Neural progenitor cell (in vitro differentiated cells): ENCODE measurements at regions not wholly inside any gene's neighbourhood (a gene's known extent, or its start where the extent isn't known, plus 50 kb on each side); places are given as distances from the start of the nearest gene placed in this dataset.

ENCODE experiments used
- DNase-seq: peaks from one replicate; pipeline ENCODE4 v3.0.0-alpha.2; 2016; ENCODE audit warnings: low spot score
- H2AFZ ChIP-seq: fragments of 200-600 bp; sonication (generic); replicated peaks from 2 replicates; pipeline ENCODE4 v1.6.1; 2016; ENCODE audit warnings: antibody characterized with exemption
- H3F3A ChIP-seq: fragments of 200-600 bp; sonication (generic); 2 replicates; pipeline ENCODE4 v1.6.1; 2016; ENCODE audit warnings: antibody characterized with exemption, low read depth
- H3K27ac ChIP-seq: fragments of 200-600 bp; sonication (generic); 2 replicates; pipeline ENCODE4 v1.5.1; 2016; ENCODE audit warnings: mild to moderate bottlenecking
- H3K27me3 ChIP-seq: fragments of 200-600 bp; sonication (generic); 2 replicates; pipeline ENCODE4 v1.6.1; 2016; ENCODE audit warnings: mild to moderate bottlenecking, moderate library complexity
- H3K36me3 ChIP-seq: fragments of 200-600 bp; sonication (generic); 2 replicates; pipeline ENCODE4 v1.5.1; 2016
- H3K4me1 ChIP-seq: fragments of 200-600 bp; sonication (generic); 2 replicates; pipeline ENCODE4 v1.6.1; 2016; ENCODE audit warnings: mixed run types
- H3K4me2 ChIP-seq: fragments of 200-600 bp; sonication (generic); 2 replicates; pipeline ENCODE4 v1.6.1; 2016
- H3K4me3 ChIP-seq: fragments of 200-600 bp; sonication (generic); 2 replicates; pipeline ENCODE4 v1.5.1; 2016
- H3K79me2 ChIP-seq: fragments of 200-600 bp; sonication (generic); 2 replicates; pipeline ENCODE4 v1.6.1; 2016; ENCODE audit warnings: low read depth
- H3K9ac ChIP-seq: fragments of 200-600 bp; sonication (generic); 2 replicates; pipeline ENCODE4 v1.6.1; 2016
- H3K9me3 ChIP-seq: fragments of 200-600 bp; sonication (generic); 2 replicates; pipeline ENCODE4 v1.5.1; 2016; ENCODE audit warnings: low read depth
- H4K20me1 ChIP-seq: fragments of 200-600 bp; sonication (generic); 2 replicates; pipeline ENCODE4 v1.6.1; 2016; ENCODE audit warnings: low read depth
- H3K27ac Mint-ChIP-seq: 3 replicates; pipeline ENCODE4 v1.8.0; 2021; ENCODE audit warnings: mixed read lengths
- H3K27me3 Mint-ChIP-seq: 2 replicates; pipeline ENCODE4 v1.8.0; 2022; ENCODE audit warnings: low read depth, mild to moderate bottlenecking, inconsistent platforms, moderate library complexity, mixed read lengths; ENCODE audit not compliant: insufficient read depth
- H3K36me3 Mint-ChIP-seq: 3 replicates; pipeline ENCODE4 v1.8.0; 2021; ENCODE audit warnings: mixed read lengths
- H3K4me1 Mint-ChIP-seq: 3 replicates; pipeline ENCODE4 v1.8.0; 2021; ENCODE audit warnings: mixed read lengths
- H3K4me3 Mint-ChIP-seq: 3 replicates; pipeline ENCODE4 v1.8.0; 2021; ENCODE audit warnings: mild to moderate bottlenecking, moderate library complexity, mixed read lengths
- H3K9me3 Mint-ChIP-seq: 3 replicates; pipeline ENCODE4 v1.8.0; 2020; ENCODE audit warnings: mixed read lengths
- EZH2 ChIP-seq: fragments of 200-600 bp; sonication (generic); IDR thresholded peaks from 2 replicates; pipeline ENCODE4 v1.6.1; 2017; ENCODE audit warnings: antibody characterized with exemption, mild to moderate bottlenecking, moderate library complexity
- EZH2phosphoT487 ChIP-seq: fragments of 200-600 bp; sonication (generic); IDR thresholded peaks from 2 replicates; pipeline ENCODE4 v1.6.1; 2017; ENCODE audit warnings: antibody characterized with exemption
- TF ChIP-seq, protein P1 (sequence below): fragments of 200-600 bp; sonication (generic); IDR thresholded peaks from 2 replicates; pipeline ENCODE4 v1.5.1; 2017; ENCODE audit warnings: antibody characterized with exemption, mild to moderate bottlenecking

DNA sequence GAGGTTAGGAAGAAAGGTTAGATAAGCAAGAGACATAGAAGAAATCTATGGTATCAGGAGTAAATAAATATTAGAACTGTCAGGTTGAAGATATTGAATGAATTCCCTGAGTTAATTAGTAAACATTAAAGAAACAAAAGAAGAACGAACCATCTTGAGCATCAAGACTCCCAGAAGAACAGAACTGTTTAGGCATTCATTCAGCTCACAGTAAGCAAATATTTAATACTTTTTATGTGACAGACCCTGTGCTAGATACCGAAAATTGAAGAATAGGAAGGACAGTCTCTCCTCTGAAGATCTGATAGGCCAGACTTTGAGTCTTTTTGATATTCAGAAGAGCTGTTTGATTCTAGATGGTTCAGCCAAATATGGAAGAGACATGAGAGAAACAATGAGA, 731.5 kb downstream of the XPNPEP1 start:
- Mint-ChIP-seq H3K9me3 (peaks cover 13% of the 10 kb centered on the region), H3K4me3 (no peak overlapping the region), H3K36me3 (no peaks in the 10 kb centered on the region), H3K27me3 (peaks cover 4% of the 10 kb centered on the region), H3K4me1 (no peaks in the 10 kb centered on the region), H3K27ac (no peak overlapping the region)
- H3K27ac ChIP-seq = no peak overlapping the region
- H4K20me1 ChIP-seq = no peaks in the 10 kb centered on the region
- no peaks in the 10 kb centered on the region for H3K27me3 ChIP-seq
- H3K4me3 ChIP-seq = no peak overlapping the region
- no peaks in the 10 kb centered on the region for H3K4me1 ChIP-seq
- no peaks in the 10 kb centered on the region for H3K36me3 ChIP-seq
- no peaks in the 10 kb centered on the region for H3K9me3 ChIP-seq
- H3F3A ChIP-seq = no peaks in the 10 kb centered on the region
- H2AFZ ChIP-seq = no peak overlapping the region
- H3K9ac ChIP-seq = no peak overlapping the region
- no peak for TF ChIP-seq EZH2phosphoT487
- TF ChIP-seq EZH2 = no peak
- TF ChIP-seq, protein P1, sequence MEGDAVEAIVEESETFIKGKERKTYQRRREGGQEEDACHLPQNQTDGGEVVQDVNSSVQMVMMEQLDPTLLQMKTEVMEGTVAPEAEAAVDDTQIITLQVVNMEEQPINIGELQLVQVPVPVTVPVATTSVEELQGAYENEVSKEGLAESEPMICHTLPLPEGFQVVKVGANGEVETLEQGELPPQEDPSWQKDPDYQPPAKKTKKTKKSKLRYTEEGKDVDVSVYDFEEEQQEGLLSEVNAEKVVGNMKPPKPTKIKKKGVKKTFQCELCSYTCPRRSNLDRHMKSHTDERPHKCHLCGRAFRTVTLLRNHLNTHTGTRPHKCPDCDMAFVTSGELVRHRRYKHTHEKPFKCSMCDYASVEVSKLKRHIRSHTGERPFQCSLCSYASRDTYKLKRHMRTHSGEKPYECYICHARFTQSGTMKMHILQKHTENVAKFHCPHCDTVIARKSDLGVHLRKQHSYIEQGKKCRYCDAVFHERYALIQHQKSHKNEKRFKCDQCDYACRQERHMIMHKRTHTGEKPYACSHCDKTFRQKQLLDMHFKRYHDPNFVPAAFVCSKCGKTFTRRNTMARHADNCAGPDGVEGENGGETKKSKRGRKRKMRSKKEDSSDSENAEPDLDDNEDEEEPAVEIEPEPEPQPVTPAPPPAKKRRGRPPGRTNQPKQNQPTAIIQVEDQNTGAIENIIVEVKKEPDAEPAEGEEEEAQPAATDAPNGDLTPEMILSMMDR = no peak
- no peaks in the 10 kb centered on the region for H3K79me2 ChIP-seq
- DNase-seq = no peak
- no peak overlapping the region for H3K4me2 ChIP-seq

DNA sequence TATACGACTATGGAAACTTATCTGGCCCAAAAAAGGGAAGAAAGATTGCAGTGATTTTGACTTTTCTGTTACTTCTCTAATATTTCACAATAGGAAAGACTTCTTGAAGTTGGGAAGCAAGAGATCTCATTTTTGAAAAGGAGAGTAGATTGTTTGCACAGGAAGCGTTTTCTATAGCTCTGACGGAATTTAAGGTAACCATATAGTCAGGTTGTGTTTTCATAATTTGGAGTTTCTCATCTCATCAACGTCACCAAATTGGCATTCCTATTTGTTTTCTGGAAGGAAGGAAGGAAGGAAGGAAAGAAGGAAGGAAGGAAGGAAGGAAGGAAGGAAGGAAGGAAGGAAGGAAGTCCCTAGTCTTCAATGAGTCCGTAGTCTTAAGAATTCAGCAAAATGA, 732.0 kb downstream of the XPNPEP1 start:
- H3K9ac ChIP-seq = no peak overlapping the region

DNA sequence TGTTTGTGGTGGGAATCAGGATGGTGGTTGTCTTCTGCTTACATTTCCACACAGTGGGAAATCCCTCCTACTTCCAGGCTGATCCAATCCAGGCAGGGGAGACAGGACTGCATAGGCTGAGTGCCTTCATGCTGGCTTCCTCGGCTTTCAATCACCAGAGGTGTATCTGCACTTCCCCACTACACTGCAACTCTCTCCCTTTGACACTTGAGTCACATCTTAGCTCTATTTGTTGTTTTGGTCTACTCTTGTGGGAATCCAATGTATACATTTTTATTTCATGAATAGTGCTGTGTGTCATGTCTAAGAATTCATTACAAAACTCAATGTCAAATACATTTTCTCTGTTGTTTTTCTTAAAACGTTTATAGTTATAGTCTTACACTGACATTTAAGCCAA, 735.6 kb downstream of the XPNPEP1 start:
- Mint-ChIP-seq H3K27ac (no peak overlapping the region), H3K4me1 (no peaks in the 10 kb centered on the region), H3K36me3 (no peaks in the 10 kb centered on the region), H3K4me3 (no peak overlapping the region), H3K27me3 (peaks cover 6% of the 10 kb centered on the region), H3K9me3 (peaks cover 28% of the 10 kb centered on the region)
- Histone ChIP-seq H3K4me2 (no peak overlapping the region), H3K4me3 (no peak overlapping the region), H3K27ac (no peak overlapping the region), H3K9ac (no peak overlapping the region), H4K20me1 (no peaks in the 10 kb centered on the region), H3K9me3 (no peaks in the 10 kb centered on the region), H3F3A (no peaks in the 10 kb centered on the region), H3K4me1 (no peaks in the 10 kb centered on the region), H2AFZ (no peak overlapping the region), H3K27me3 (no peaks in the 10 kb centered on the region), H3K79me2 (no peaks in the 10 kb centered on the region), H3K36me3 (no peaks in the 10 kb centered on the region)
- TF ChIP-seq EZH2phosphoT487 (no peak), EZH2 (no peak)
- TF ChIP-seq, protein P1 = no peak
- DNase-seq = no peak

More for the DNA sequence above, 732.0 kb downstream of the XPNPEP1 start:
- H4K20me1 ChIP-seq = no peaks in the 10 kb centered on the region
- H3F3A ChIP-seq = no peaks in the 10 kb centered on the region
- H3K27me3 ChIP-seq = no peaks in the 10 kb centered on the region
- Mint-ChIP-seq H3K4me3 (no peak overlapping the region), H3K4me1 (no peaks in the 10 kb centered on the region), H3K36me3 (no peaks in the 10 kb centered on the region), H3K27me3 (peaks cover 6% of the 10 kb centered on the region), H3K9me3 (peaks cover 16% of the 10 kb centered on the region), H3K27ac (no peak overlapping the region)
- H3K79me2 ChIP-seq = no peaks in the 10 kb centered on the region
- H3K36me3 ChIP-seq = no peaks in the 10 kb centered on the region
- no peak for DNase-seq
- H3K4me3 ChIP-seq = no peak overlapping the region
- no peak for TF ChIP-seq EZH2phosphoT487
- no peaks in the 10 kb centered on the region for H3K9me3 ChIP-seq
- no peak overlapping the region for H3K27ac ChIP-seq
- no peak overlapping the region for H3K4me2 ChIP-seq
- no peak overlapping the region for H2AFZ ChIP-seq
- H3K4me1 ChIP-seq = no peaks in the 10 kb centered on the region

DNA sequence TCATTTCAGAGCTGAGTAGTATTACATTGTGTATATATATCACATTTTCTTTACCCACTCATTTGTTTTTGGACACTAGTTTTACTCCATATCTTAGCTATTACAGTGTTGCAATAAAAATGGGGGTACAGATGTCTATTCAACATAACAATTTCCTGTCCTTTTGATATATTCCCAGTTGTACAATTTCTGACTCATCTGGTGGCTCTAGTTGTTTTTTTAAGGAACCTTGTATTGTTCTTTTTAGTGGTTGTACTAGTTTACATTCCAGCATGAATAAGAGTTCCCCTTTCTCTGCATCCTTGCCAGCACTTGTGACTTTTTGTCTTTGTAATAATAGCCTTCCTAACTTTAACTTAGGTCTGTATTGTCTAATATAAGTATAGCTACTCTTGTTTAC, 739.9 kb downstream of the XPNPEP1 start:
- Histone ChIP-seq H3K4me2 (no peak overlapping the region), H4K20me1 (no peaks in the 10 kb centered on the region), H3K79me2 (no peaks in the 10 kb centered on the region), H3K27me3 (no peaks in the 10 kb centered on the region), H3K4me1 (peaks cover 4% of the 10 kb centered on the region), H2AFZ (no peak overlapping the region), H3K9ac (no peak overlapping the region), H3K27ac (no peak overlapping the region), H3F3A (peaks cover 10% of the 10 kb centered on the region), H3K36me3 (no peaks in the 10 kb centered on the region), H3K4me3 (no peak overlapping the region), H3K9me3 (no peaks in the 10 kb centered on the region)
- peaks cover 6% of the 10 kb centered on the region for H3K27me3 Mint-ChIP-seq
- no peak for DNase-seq
- H3K4me1 Mint-ChIP-seq = no peaks in the 10 kb centered on the region
- no peak overlapping the region for H3K27ac Mint-ChIP-seq
- no peak for TF ChIP-seq EZH2
- TF ChIP-seq EZH2phosphoT487 = no peak
- TF ChIP-seq, protein P1 = no peak
- no peak overlapping the region for H3K4me3 Mint-ChIP-seq
- peaks cover 22% of the 10 kb centered on the region for H3K9me3 Mint-ChIP-seq
- no peaks in the 10 kb centered on the region for H3K36me3 Mint-ChIP-seq
